Adrenal gland (tissue), 9 donors: ENCODE measurements at regions not wholly inside any gene's neighbourhood (a gene's known extent, or its start where the extent isn't known, plus 50 kb on each side); places are given as distances from the start of the nearest gene placed in this dataset.

ENCODE experiments used
- DNase-seq, 7 donors: peaks; one replicate each; pipeline ENCODE4 v3.0.0-alpha.2; 2019 to 2020
- H3K27ac ChIP-seq, 5 donors: fragments of 200-600 bp; sonication (generic) in 4 of 5; 1 replicate in 3 of 5; 2 replicates in 2 of 5; pipeline versions ENCODE4 v1.5.1 to v1.8.0; 2016 to 2020; ENCODE audit warnings: mild to moderate bottlenecking in 1 of 5
- H3K27me3 ChIP-seq: fragments of 200-600 bp; 2 replicates; pipeline ENCODE4 v1.8.0; 2021
- H3K36me3 ChIP-seq, 2 donors: fragments of 200-600 bp; replicated peaks in 1 of 2; 1 replicate in 1 of 2; 2 replicates in 1 of 2; pipeline versions ENCODE4 v1.5.1 to v1.8.0; 2018 to 2022
- H3K4me1 ChIP-seq, 2 donors: fragments of 200-600 bp; replicated peaks in 1 of 2; 1 replicate in 1 of 2; 2 replicates in 1 of 2; pipeline versions ENCODE4 v1.5.1 to v1.8.0; 2018 to 2021
- H3K4me3 ChIP-seq, 4 donors: fragments of 200-600 bp; sonication (generic) in 3 of 4; one replicate each; pipeline ENCODE4 v1.5.1; 2016 to 2018
- H3K9me3 ChIP-seq, 3 donors: fragments of 200-600 bp; sonication (generic) in 1 of 3; replicated peaks in 1 of 3; 1 replicate in 2 of 3; 2 replicates in 1 of 3; pipeline versions ENCODE4 v1.5.1 to v1.8.0; 2016 to 2021
- CTCF ChIP-seq, 6 experiments: fragments of 450-650 bp in 4 of 6; fragments of 200-600 bp in 2 of 6; sonication (generic) in 1 of 6; IDR thresholded peaks; 1 replicate in 5 of 6; 2 replicates in 1 of 6; pipeline versions ENCODE4 v1.5.1 to v1.8.0; 2016 to 2021; ENCODE audit warnings: antibody characterized with exemption in 6 of 6, mild to moderate bottlenecking in 2 of 6, moderate library complexity in 1 of 6
- POLR2A ChIP-seq, 2 donors: fragments of 450-650 bp; IDR thresholded peaks; one replicate each; pipeline ENCODE4 v1.6.1; 2017; ENCODE audit warnings: antibody characterized with exemption in 2 of 2, mild to moderate bottlenecking in 2 of 2, moderate library complexity in 1 of 2
- WGBS, 4 donors: extraction: QIAGEN DNeasy Blood & Tissue Kit in 2 of 4; methylation state at CpG; one replicate each; pipeline versions ENCODE4 v1.1.5 to v1.1.7; 2013 to 2017; 5-methylcytosine and 5-hydroxymethylcytosine counted together
- intact Hi-C, 2 donors: fragments of 100-400 bp; cut with DNase I; formaldehyde crosslinking; loops; one replicate each; pipeline versions ENCODE4 v1.14.1 to v1.15.0; 2022 to 2023
- donor health status: healthy with polysubstance abuse.
- donor health status: Bipolar disorder and iron deficiency.
- donor health status: DM: yes; HTN: yes; CAD: no.
- donor health status: DM: no; HTN: no; CAD: no.
- donor health status: DM: no; HTN: no; CAD: no.

- Histone ChIP-seq H3K4me1 (no peaks in the 10 kb centered on the region), H3K4me3 (no peak overlapping the region), H3K27ac (no peak overlapping the region), H3K36me3 (no peaks in the 10 kb centered on the region), H3K27me3 (no peaks in the 10 kb centered on the region), H3K9me3 (no peaks in the 10 kb centered on the region)
- intact Hi-C loops = no loop called here
- TF ChIP-seq CTCF (IDR thresholded peaks at IDR 0.05) (no peak), POLR2A (IDR thresholded peaks at IDR 0.05) (no peak)
- no peak for DNase-seq
- 78 to 94% (median 90%) methylated on average over 6 of the region's 6 CpGs for WGBS, 4 donors
Observed at GRCh38 chr7:10798044-10798443, 175.6 kb upstream of the PHF14 start.

GRCh38 chr7:10799475-10799874 is 174.2 kb upstream of the PHF14 start:
- Histone ChIP-seq H3K36me3 (no peaks in the 10 kb centered on the region), H3K9me3 (no peaks in the 10 kb centered on the region), H3K27me3 (no peaks in the 10 kb centered on the region), H3K4me1 (no peaks in the 10 kb centered on the region), H3K27ac (no peak overlapping the region), H3K4me3 (no peak overlapping the region)
- 86 to 93% (median 90%) methylated on average over 5 of the region's 5 CpGs for WGBS, 4 donors
- no peak for DNase-seq
- intact Hi-C loops = no loop called here
- no peak for TF ChIP-seq CTCF (IDR thresholded peaks at IDR 0.05)
- TF ChIP-seq POLR2A (IDR thresholded peaks at IDR 0.05) = no peak

GRCh38 chr7:10802011-10802410 is 171.7 kb upstream of the PHF14 start:
- DNase-seq = no peak
- H3K27me3 ChIP-seq = no peaks in the 10 kb centered on the region
- no peaks in the 10 kb centered on the region for H3K9me3 ChIP-seq
- no peak overlapping the region for H3K27ac ChIP-seq
- 82 to 88% (median 86%) methylated on average over 4 of the region's 4 CpGs for WGBS, 4 donors
- intact Hi-C loops = no loop called here
- no peaks in the 10 kb centered on the region for H3K36me3 ChIP-seq
- no peak for TF ChIP-seq POLR2A (IDR thresholded peaks at IDR 0.05)
- no peak for TF ChIP-seq CTCF (IDR thresholded peaks at IDR 0.05)
- no peak overlapping the region for H3K4me3 ChIP-seq
- no peaks in the 10 kb centered on the region for H3K4me1 ChIP-seq

GRCh38 chr7:10802526-10802925 is 171.1 kb upstream of the PHF14 start:
- Histone ChIP-seq H3K4me3 (no peak overlapping the region), H3K27me3 (no peaks in the 10 kb centered on the region), H3K36me3 (no peaks in the 10 kb centered on the region), H3K9me3 (no peaks in the 10 kb centered on the region), H3K4me1 (no peaks in the 10 kb centered on the region), H3K27ac (no peak overlapping the region)
- no peak for DNase-seq
- intact Hi-C loops = no loop called here
- TF ChIP-seq POLR2A (IDR thresholded peaks at IDR 0.05) (no peak), CTCF (IDR thresholded peaks at IDR 0.05) (no peak)
- 74 to 87% (median 85%) methylated on average over 2 of the region's 2 CpGs for WGBS, 4 donors
